ENCODE measurements at regions not wholly inside any gene's neighbourhood (a gene's known extent, or its start where the extent isn't known, plus 50 kb on each side); places are given as distances from the start of the nearest gene placed in this dataset.

DNA sequence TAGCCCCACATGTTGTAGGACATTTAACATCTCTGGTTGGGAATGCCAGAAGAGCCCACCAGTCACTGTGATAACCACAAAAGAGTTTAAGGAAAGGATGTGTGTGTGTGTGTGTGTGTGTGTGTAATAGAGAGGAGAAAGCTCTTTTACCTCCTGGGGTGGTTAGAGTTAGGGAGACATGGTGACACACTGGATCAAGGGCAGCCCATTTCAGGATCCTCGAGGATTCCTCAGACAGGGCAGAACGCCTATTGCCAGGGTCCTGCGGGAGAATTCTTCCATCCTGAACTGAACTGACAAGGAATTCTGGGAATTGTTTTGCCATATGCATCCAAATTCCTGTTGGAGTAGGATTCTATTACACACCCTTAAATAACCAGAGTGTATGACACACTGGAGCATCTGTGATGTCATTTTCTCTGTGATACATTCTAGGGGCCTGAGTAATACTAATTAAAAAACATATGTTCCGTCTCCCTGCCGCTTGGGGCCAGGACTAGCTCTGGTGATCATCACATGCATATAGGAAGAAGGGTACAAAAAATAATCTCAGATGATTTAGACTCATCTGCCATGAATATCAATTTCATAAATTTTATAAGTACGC, 156.4 kb upstream of the MMADHC start:
- peak; percentile 57 for DNase-seq (ENCODE audit: low spot score)

DNA sequence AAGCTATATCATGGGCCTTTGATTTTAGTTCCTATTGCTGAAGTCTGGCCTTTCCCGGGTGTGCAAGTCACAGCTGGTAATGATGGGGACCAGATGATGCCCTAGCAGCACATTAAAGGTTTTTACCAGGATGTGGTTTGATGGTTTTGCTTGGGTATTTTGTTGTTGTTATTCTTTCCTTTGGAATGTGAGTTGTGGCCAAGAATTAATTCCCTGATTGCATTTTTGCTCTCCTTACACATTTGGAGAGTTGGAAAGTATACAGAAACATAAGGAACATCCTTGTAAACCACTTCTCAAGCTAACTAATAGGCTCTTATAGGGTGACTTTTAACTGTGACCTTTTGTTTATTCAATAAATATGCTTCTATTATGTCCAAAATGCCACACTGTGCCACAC, 154.1 kb upstream of the MMADHC start:
- DNase-seq (ENCODE audit: low spot score) = peak; percentile 52

DNA sequence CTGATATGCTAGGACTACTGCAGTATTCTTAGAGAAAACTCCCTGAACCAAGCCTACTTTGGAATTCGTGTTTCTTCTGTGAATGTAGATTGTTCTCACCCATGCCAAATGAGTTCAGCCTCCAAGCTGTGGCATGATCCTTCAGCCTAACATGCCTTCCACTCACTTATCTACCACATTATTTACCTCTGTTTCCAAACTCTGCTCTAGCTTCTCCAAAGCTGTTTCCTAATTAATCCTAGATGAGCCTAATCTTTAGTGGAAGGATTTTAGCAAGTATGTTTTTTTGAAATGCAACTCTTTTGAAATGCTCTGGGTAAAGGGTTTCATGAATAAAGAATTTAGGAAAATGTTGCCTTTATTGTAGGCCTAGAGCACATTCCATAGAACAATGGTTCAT, 152.9 kb upstream of the MMADHC start:
- DNase-seq (ENCODE audit: low spot score) = peak; percentile 52

DNA sequence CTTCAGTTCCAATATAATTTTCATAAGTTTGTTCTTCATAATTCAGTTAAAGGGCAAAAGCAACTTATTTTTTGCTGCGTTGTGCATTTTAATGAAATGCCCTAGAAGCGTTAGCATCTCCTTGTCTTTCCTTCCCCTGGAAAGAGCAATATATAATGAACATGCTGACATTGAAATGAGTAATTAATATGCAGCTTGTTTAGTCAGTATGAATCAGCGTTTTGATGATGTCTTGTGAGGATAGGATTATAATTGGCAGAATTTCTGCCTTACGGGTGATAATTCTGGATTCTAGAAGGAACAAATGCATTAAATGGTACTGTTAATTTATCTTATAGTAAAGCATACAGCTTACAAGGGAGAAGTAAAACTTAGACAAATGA, 152.3 kb upstream of the MMADHC start:
- DNase-seq (ENCODE audit: low spot score) = no peak

DNA sequence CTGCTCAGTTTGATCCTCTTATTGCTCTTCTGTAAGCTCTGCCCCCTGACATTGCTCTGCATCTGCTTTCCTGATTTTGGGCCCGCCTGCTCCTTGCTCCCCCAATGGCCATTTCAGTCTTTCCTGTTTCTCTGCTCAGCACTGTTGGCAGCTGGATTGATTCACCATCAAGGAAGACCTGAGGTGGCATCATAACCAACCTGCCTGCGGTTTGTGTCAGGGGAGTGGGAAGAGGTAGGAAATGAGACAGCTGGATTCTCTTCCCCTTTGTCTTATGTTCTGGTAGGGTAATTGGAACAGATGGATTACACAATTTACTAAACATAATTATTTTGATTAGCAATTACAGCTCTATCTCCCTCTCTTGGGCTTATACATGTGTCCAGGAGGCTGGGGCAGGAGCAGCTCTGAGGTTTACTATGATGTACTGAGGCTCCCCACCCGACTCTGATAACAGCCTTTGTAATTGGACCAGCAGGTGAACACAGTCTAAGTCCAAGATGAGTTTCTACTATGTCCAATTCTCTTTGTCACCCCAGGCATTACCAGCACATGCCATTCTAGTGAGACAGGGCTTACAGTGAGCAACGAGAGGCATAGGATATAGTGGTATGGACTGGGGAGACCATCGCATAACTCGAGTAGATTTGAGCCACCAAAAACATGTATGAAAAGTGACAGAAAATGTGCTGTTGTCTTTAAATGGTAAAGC, 151.8 kb upstream of the MMADHC start:
- peak; percentile 83 for DNase-seq (ENCODE audit: low spot score)

- peak; percentile 32 for DNase-seq (ENCODE audit: low spot score)
Measured at GRCh38 chr2:149738767-149739166, 151.2 kb upstream of the MMADHC start.

- DNase-seq (ENCODE audit: low spot score) = no peak
Measured at GRCh38 chr2:149737896-149738295, 150.3 kb upstream of the MMADHC start.

DNA sequence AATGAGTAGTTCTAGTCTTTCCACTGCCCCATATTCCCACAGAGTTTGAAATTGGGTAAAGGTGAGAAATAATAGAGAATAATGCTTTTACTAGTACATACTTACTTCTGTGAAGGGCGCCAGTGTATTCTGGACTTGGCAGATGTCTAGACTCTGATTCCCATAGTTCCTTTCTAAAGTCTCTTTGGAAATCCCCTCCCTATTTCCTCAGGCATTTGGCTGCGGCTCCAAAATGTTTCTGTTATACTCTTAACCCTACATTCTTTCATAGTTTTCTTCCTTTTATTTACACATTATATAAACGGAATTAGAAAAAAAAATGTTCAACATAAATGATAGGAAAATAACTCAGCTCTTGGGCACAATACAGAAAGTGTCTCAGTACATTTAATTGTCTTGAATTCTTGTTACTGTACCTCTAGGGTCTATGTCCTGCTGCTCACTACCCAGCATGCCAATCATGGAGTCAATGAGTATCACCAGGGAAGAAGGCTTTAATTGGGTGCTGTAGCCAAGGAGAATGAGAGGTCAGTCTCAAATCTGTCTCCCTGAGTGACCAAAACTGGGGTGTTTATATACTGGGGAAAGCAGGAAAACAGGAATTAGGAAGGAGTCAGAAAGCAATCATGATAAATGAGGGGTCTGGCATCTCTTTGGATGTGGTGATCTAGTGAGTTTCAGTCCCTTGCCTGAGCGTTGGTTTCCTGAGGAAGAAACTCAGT, 147.8 kb upstream of the MMADHC start:
- peak; percentile 84 for DNase-seq (ENCODE audit: low spot score)

- peak; percentile 80 for DNase-seq (ENCODE audit: low spot score)
Measured at GRCh38 chr2:149733936-149734685, 146.5 kb upstream of the MMADHC start.

GRCh38 chr2:149732730-149733290, 145.2 kb upstream of the MMADHC start:
- no peak for DNase-seq (ENCODE audit: low spot score)

- peak; percentile 96 for DNase-seq (ENCODE audit: low spot score)
Measured at GRCh38 chr2:149732001-149732685, 144.6 kb upstream of the MMADHC start.

DNA sequence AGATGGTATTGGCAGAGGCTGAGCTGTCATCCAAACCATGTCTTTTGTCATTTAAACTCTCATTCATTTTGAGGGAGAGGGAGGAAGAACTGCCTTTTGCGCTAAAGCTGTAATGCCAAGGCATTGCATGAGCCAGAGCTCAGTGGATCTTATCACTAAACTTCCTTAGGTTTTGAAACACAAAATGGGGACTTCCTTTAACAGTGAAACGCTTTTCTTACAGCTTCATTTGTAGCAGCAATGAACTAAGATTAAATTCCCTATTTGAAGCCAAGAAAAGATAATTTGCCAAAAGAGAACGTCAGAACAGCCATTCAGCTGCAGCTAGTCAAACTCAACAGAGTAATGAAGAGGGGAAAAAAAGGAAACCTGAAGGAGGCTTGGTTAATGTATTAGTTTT, 143.5 kb upstream of the MMADHC start:
- DNase-seq (ENCODE audit: low spot score) = no peak

DNA sequence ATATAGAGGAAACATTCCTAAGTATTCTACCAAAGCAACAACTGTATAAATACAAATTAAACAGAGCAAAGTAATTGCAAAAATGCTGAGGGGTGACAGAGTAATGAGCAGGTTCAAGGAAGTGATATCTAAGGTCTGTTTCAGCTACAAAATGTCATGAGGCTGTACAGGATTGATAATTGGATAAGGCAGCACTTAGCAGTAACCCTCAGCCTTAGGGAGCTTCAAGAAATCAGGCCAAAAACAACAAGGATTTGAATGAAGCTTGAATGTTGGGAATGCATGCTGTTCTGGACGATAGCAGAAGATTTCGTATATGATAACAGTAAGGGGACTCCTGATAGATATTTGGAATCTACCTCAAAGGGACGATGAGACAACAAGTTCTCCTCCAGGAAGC, 142.0 kb upstream of the MMADHC start:
- DNase-seq (ENCODE audit: low spot score) = peak; percentile 86

DNA sequence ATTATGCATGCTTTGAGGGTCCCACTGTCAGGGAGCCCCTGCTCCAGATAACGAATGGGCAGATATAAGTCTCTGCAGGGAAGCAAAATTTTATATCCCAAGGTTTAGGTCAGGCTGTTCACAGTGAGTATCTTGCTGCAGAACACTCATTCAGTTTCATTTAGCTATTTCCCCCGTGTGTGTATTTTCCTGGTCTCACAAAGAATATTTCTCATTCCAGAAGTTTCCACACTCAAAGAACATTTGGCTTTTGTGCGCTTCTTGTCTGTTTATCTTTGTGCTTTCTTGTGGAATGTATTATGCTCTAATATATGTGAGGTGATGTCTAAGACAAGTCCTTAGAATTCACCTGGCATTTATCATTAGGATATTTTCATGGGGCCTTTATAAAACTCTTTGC, 140.4 kb upstream of the MMADHC start:
- peak; percentile 37 for DNase-seq (ENCODE audit: low spot score)

DNA sequence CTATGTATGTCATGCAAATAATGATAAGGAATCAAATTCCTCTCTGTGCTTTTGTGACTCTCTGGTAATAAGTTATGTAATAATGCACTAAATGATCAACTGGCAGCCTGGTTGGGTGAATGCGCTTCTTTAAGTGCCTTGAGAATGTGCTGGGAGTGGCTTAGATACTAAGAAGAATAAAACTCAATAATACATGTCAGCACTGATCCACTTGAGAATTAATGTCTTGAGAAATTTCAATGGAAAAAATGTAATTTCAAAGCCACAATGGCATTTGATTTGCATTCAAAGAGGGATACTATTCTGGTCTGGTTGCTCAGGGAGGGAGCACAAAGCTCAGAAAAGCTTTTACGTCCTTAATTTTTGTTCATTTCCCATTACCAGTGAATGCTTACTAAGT, 137.7 kb upstream of the MMADHC start:
- DNase-seq (ENCODE audit: low spot score) = peak; percentile 66

DNA sequence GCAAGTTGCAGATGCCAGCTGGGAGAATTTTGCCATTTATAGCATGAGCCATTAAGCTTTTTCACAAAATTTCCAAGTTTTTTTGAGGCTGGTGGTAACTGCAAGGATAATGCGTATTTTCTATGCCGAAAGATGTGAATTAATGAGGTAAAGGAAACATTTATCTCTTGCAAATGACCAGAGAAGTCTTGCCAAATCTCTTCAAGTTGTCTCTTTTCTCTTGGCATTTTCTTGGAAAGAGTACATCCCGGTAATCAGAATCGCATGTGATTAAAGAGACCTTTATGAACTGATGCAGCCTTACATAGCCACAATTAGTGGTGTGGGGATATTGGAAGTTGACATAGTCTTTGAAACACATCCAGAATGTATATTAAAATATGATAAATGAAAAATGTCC, 136.5 kb upstream of the MMADHC start:
- no peak for DNase-seq (ENCODE audit: low spot score)

DNA sequence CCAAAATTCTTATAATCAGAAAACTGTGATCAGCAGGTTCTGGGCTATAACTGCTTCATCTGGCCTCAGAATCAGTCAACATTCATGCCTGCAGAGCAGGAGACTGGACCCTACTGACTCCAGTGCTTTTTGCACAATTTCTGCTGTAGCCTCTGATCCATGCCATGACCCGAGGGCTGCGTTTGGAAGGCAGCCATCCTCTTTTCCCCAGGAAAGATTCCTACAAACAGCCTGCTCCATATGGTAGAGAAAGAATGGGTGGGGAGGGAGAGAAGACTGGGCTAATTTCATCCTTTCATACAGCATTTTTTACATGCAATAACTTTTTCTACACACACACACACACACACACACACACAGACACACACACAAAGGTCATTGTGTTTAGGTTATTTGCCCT, 133.0 kb upstream of the MMADHC start:
- DNase-seq (ENCODE audit: low spot score) = no peak

GRCh38 chr2:149719695-149720094, 132.1 kb upstream of the MMADHC start:
- DNase-seq (ENCODE audit: low spot score) = no peak

- peak; percentile 87 for DNase-seq (ENCODE audit: low spot score)
Measured at GRCh38 chr2:149716687-149717086, 129.1 kb upstream of the MMADHC start.

GRCh38 chr2:149715894-149716293, 128.3 kb upstream of the MMADHC start:
- DNase-seq (ENCODE audit: low spot score) = peak; percentile 60

- DNase-seq (ENCODE audit: low spot score) = peak; percentile 87
Measured at GRCh38 chr2:149715005-149715592, 127.5 kb upstream of the MMADHC start.

Measured in cerebellar cortex (tissue), 1 donor.